Right kidney (tissue), 1 donor: ENCODE measurements at regions not wholly inside any gene's neighbourhood (a gene's known extent, or its start where the extent isn't known, plus 50 kb on each side); places are given as distances from the start of the nearest gene placed in this dataset.

Experiments used
- DNase-seq: peaks from one replicate; pipeline ENCODE4 v3.0.0-alpha.2; 2016

- no peak for DNase-seq
Measured at GRCh38 chr10:58885146-58885545, 291.3 kb upstream of the PHYHIPL start.

GRCh38 chr10:58885686-58886345 lies 290.6 kb upstream of the PHYHIPL start:
- no peak for DNase-seq

GRCh38 chr10:58886406-58886805 lies 290.0 kb upstream of the PHYHIPL start:
- DNase-seq: no peak

- DNase-seq: no peak
Measured at GRCh38 chr10:58887474-58887873, 289.0 kb upstream of the PHYHIPL start.

- no peak for DNase-seq
Measured at GRCh38 chr10:58888957-58889356, 287.5 kb upstream of the PHYHIPL start.

- no peak for DNase-seq
Measured at GRCh38 chr10:58892031-58892531, 284.4 kb upstream of the PHYHIPL start.

- no peak for DNase-seq
Measured at GRCh38 chr10:58894929-58895328, 281.5 kb upstream of the PHYHIPL start.

GRCh38 chr10:58896229-58896628 lies 280.2 kb upstream of the PHYHIPL start:
- DNase-seq: no peak

- no peak for DNase-seq
Measured at GRCh38 chr10:58897236-58897635, 279.2 kb upstream of the PHYHIPL start.

- no peak for DNase-seq
Measured at GRCh38 chr10:58897708-58898107, 278.7 kb upstream of the PHYHIPL start.

GRCh38 chr10:58898854-58899573 lies 277.4 kb upstream of the PHYHIPL start:
- no peak for DNase-seq

GRCh38 chr10:58901092-58901646 lies 275.3 kb upstream of the PHYHIPL start:
- no peak for DNase-seq

- no peak for DNase-seq
Measured at GRCh38 chr10:58903071-58903470, 273.4 kb upstream of the PHYHIPL start.

GRCh38 chr10:58909881-58910280 lies 266.6 kb upstream of the PHYHIPL start:
- no peak for DNase-seq

GRCh38 chr10:58913717-58914116 lies 262.7 kb upstream of the PHYHIPL start:
- no peak for DNase-seq

- no peak for DNase-seq
Measured at GRCh38 chr10:58918887-58919286, 257.6 kb upstream of the PHYHIPL start.

- DNase-seq: no peak
Measured at GRCh38 chr10:58919927-58920654, 256.4 kb upstream of the PHYHIPL start.

GRCh38 chr10:58920655-58921003 lies 255.8 kb upstream of the PHYHIPL start:
- no peak for DNase-seq

- DNase-seq: no peak
Measured at GRCh38 chr10:58921421-58921855, 255.0 kb upstream of the PHYHIPL start.

- no peak for DNase-seq
Measured at GRCh38 chr10:58925381-58925780, 251.1 kb upstream of the PHYHIPL start.

- DNase-seq: no peak
Measured at GRCh38 chr10:58930500-58930899, 245.9 kb upstream of the PHYHIPL start.

- no peak for DNase-seq
Measured at GRCh38 chr10:58932126-58932525, 244.3 kb upstream of the PHYHIPL start.
